Hepatocyte (in vitro differentiated cells): ENCODE measurements at regions not wholly inside any gene's neighbourhood (a gene's known extent, or its start where the extent isn't known, plus 50 kb on each side); places are given as distances from the start of the nearest gene placed in this dataset.

Experiments used
- CTCF ChIP-seq: fragments of 200-600 bp; sonication (generic); IDR thresholded peaks from 2 replicates; pipeline ENCODE4 v1.5.1; 2016; ENCODE audit warnings: antibody characterized with exemption, mild to moderate bottlenecking; ENCODE audit not compliant: poor library complexity
- EZH2 ChIP-seq: fragments of 200-600 bp; sonication (generic); IDR thresholded peaks from 2 replicates; pipeline ENCODE4 v1.6.1; 2016; ENCODE audit warnings: antibody characterized with exemption, mild to moderate bottlenecking, borderline replicate concordance
- EZH2phosphoT487 ChIP-seq: fragments of 200-600 bp; sonication (generic); IDR thresholded peaks from one replicate; pipeline ENCODE4 v1.6.1; 2018; ENCODE audit warnings: antibody characterized with exemption, mild to moderate bottlenecking, low read depth, moderate library complexity; ENCODE audit not compliant: unreplicated experiment, severe bottlenecking

GRCh38 chr11:110786226-110786902 is 74.1 kb upstream of the ARHGAP20 start:
- no peak for TF ChIP-seq CTCF
- no peak for TF ChIP-seq EZH2
- TF ChIP-seq EZH2phosphoT487, result no peak
